Prostate gland (tissue), 2 donors: ENCODE measurements at regions not wholly inside any gene's neighbourhood (a gene's known extent, or its start where the extent isn't known, plus 50 kb on each side); places are given as distances from the start of the nearest gene placed in this dataset.

Source experiments
- DNase-seq: peaks from one replicate; pipeline ENCODE4 v3.0.0-alpha.2; 2019; ENCODE audit warnings: low spot score
- H3K27ac ChIP-seq, 2 donors: fragments of 200-600 bp; sonication (generic); 2 replicates each; pipeline ENCODE4 v1.5.1; 2017 to 2019
- H3K27me3 ChIP-seq: fragments of 200-600 bp; sonication (generic); replicated peaks from 2 replicates; pipeline ENCODE4 v1.5.1; 2019; ENCODE audit not compliant: insufficient read depth
- H3K36me3 ChIP-seq, 2 donors: fragments of 200-600 bp; sonication (generic); 1 replicate in 1 of 2; 2 replicates in 1 of 2; pipeline versions ENCODE4 v1.5.1 to v1.8.1; 2017 to 2019
- H3K4me1 ChIP-seq: fragments of 200-600 bp; sonication (generic); replicated peaks from 2 replicates; pipeline ENCODE4 v1.5.1; 2019
- H3K4me3 ChIP-seq, 2 donors: fragments of 200-600 bp; sonication (generic); 2 replicates each; pipeline ENCODE4 v1.5.1; 2017 to 2019
- H3K9me3 ChIP-seq: fragments of 200-600 bp; sonication (generic); 2 replicates; pipeline ENCODE4 v1.5.1; 2017
- POLR2A ChIP-seq: fragments of 450-650 bp; IDR thresholded peaks from one replicate; pipeline ENCODE4 v1.6.1; 2016; ENCODE audit warnings: antibody characterized with exemption, mild to moderate bottlenecking
- POLR2AphosphoS5 ChIP-seq: sonication (generic); formaldehyde crosslinking; IDR thresholded peaks from one replicate; pipeline ENCODE4 v1.6.1; 2017; ENCODE audit warnings: antibody characterized with exemption
- WGBS: methylation state at CpG from one replicate; pipeline ENCODE4 v1.1.5; 2018; 5-methylcytosine and 5-hydroxymethylcytosine counted together
- intact Hi-C: fragments of 100-400 bp; cut with DNase I; formaldehyde crosslinking; loops from one replicate; pipeline ENCODE4 v1.14.2; 2022
- TF ChIP-seq, protein P1 (sequence below), 4 experiments: fragments of 200-600 bp in 2 of 4; fragments of 450-650 bp in 2 of 4; sonication (generic) in 2 of 4; IDR thresholded peaks; 1 replicate in 3 of 4; 2 replicates in 1 of 4; pipeline ENCODE4 v1.5.1; 2016 to 2019; ENCODE audit warnings: antibody characterized with exemption in 4 of 4, mild to moderate bottlenecking in 2 of 4, moderate library complexity in 2 of 4

DNA sequence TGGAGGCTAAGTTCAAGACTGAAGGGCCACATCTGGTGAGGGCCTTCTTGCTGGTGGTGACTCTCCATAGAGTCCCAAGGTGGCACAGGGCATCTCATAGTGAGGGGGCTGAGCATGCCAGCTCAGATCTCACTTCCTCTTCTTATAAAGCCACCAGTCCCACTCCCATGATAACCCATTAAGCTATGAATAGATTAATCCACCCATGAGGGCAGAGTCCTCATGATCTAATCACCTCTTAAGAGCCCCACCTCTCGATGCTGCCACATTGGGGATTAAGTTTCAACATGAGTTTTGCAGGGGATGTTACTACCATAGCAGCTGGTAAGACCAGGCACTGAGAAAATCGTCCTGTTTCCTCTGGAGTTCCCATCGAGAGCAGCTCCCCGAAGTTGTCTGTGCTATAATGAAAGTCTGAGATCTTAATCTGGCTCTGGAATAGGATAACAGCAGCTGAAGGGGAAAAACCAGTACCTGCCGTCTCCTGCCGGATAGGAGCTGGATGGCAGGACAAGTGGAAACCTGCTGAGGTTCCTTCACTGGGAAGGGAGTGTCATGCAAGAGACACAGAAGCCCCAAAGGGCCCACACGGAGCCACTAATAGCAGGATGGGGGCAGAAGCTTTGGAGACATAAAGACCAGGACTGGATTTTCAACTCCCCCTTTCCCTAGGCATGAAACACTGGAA lies 79.5 kb upstream of the EPHB3 start:
- Histone ChIP-seq H3K27me3 (no peaks in the 10 kb centered on the region), H3K36me3 (no peaks in the 10 kb centered on the region), H3K4me1 (no peaks in the 10 kb centered on the region), H3K4me3 (no peak overlapping the region), H3K9me3 (no peaks in the 10 kb centered on the region), H3K27ac (no peak overlapping the region)
- TF ChIP-seq, protein P1, sequence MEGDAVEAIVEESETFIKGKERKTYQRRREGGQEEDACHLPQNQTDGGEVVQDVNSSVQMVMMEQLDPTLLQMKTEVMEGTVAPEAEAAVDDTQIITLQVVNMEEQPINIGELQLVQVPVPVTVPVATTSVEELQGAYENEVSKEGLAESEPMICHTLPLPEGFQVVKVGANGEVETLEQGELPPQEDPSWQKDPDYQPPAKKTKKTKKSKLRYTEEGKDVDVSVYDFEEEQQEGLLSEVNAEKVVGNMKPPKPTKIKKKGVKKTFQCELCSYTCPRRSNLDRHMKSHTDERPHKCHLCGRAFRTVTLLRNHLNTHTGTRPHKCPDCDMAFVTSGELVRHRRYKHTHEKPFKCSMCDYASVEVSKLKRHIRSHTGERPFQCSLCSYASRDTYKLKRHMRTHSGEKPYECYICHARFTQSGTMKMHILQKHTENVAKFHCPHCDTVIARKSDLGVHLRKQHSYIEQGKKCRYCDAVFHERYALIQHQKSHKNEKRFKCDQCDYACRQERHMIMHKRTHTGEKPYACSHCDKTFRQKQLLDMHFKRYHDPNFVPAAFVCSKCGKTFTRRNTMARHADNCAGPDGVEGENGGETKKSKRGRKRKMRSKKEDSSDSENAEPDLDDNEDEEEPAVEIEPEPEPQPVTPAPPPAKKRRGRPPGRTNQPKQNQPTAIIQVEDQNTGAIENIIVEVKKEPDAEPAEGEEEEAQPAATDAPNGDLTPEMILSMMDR (IDR thresholded peaks at IDR 0.05): no peak
- no peak for TF ChIP-seq POLR2A
- no peak for TF ChIP-seq POLR2AphosphoS5
- intact Hi-C loops: no loop called here
- peak; percentile 21 for DNase-seq
- WGBS: 20% methylated on average over 7 of the region's 7 CpGs

DNA sequence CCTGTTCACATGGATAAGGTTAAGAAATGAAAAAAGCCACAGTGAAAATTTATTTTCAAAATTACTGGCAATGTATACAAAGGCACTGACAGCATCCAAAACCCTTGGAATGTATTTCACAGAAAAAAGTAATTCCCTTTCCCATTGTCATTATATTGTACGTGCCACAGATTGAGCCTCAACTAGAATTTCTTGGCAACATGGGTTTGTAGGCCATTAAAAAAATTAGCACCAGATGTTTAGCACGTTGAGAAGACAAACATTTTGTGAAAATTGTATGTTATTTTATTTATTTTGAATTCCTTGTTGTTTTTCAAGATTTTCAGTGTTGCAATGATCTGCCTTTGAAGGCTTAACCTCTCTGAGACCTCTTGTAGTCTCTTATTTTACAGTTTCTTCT lies 76.3 kb upstream of the EPHB3 start:
- no peak overlapping the region for H3K4me3 ChIP-seq
- WGBS: 38% methylated on average over 2 of the region's 2 CpGs
- H3K9me3 ChIP-seq: no peaks in the 10 kb centered on the region
- H3K27ac ChIP-seq: no peak overlapping the region
- TF ChIP-seq POLR2A: no peak
- DNase-seq: no peak
- H3K36me3 ChIP-seq: no peaks in the 10 kb centered on the region
- no peaks in the 10 kb centered on the region for H3K27me3 ChIP-seq
- intact Hi-C loops: no loop called here
- no peaks in the 10 kb centered on the region for H3K4me1 ChIP-seq

DNA sequence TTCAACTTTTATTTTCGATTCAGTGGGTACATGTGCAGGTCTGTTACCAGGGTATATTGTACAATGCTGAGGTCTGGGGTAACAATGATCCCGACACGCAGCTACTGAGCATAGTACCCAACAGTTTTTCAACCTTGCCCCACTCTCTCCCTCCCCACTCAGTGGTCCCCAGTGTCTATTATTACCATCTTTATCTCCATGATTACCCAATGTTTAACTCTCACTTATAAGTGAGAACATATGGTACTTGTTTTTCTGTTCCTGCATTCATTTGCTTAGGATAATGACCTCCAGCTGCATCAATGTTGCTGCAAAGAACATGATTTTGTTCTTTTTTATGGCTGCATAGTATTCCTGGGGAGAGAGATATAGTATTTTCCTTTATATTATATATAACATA lies 75.7 kb upstream of the EPHB3 start:
- intact Hi-C loops: no loop called here
- WGBS: 94% methylated on average over 3 of the region's 3 CpGs

DNA sequence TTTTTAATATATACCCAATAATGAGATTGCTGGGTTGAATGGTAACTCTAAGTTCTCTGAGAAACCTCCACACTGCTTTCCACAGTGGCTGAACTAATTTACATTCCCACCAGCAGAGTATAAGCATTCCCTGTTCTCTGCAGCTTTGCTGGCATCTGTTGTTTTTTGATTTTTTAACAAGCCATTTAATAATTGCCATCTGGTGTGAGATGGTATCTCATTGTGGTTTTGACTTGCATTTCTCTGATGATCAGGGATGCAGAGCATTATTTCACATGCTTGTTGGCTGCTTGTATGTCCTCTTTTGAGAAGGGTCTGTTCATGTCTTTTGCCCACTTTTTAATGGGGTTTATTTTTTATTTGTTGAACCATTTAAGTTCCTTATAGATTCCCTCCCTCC lies 75.0 kb upstream of the EPHB3 start:
- Histone ChIP-seq H3K27me3 (no peaks in the 10 kb centered on the region), H3K36me3 (no peaks in the 10 kb centered on the region), H3K27ac (no peak overlapping the region), H3K4me1 (no peaks in the 10 kb centered on the region), H3K4me3 (no peak overlapping the region), H3K9me3 (no peaks in the 10 kb centered on the region)
- DNase-seq: no peak
- TF ChIP-seq, protein P1 (IDR thresholded peaks at IDR 0.05): no peak
- no peak for TF ChIP-seq POLR2A
- TF ChIP-seq POLR2AphosphoS5: no peak
- intact Hi-C loops: no loop called here

More for the DNA sequence above, 75.7 kb upstream of the EPHB3 start:
- no peaks in the 10 kb centered on the region for H3K36me3 ChIP-seq
- H3K27ac ChIP-seq: no peak overlapping the region
- TF ChIP-seq POLR2AphosphoS5 (no peak), POLR2A (no peak)
- TF ChIP-seq, protein P1 (IDR thresholded peaks at IDR 0.05): no peak
- H3K4me1 ChIP-seq: no peaks in the 10 kb centered on the region
- H3K4me3 ChIP-seq: no peak overlapping the region
- no peaks in the 10 kb centered on the region for H3K9me3 ChIP-seq
- no peaks in the 10 kb centered on the region for H3K27me3 ChIP-seq
- no peak for DNase-seq

DNA sequence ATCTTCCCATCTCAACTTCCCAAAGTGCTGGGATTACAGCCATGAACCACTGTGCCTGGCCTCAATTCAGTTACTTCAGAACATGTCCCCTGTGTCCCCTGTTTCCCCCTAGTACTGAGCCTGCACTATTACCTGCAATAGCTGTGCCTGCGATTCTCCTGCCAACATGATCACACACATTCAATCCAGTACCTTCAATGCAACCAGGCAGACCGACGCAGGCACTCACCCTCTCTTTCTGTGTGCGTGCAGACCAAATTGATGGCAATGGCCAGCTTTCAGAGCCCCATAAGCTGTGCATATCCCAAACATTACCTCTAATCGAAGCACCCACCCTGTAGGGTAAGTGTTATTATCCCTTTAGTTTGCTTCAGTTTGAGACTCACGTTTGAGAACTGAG lies 73.0 kb upstream of the EPHB3 start:
- 84% methylated on average over 6 of the region's 6 CpGs for WGBS
- Histone ChIP-seq H3K27me3 (no peaks in the 10 kb centered on the region), H3K4me1 (no peaks in the 10 kb centered on the region), H3K4me3 (no peak overlapping the region), H3K9me3 (no peaks in the 10 kb centered on the region), H3K27ac (no peak overlapping the region), H3K36me3 (no peaks in the 10 kb centered on the region)
- no peak for DNase-seq
- TF ChIP-seq, protein P1 (IDR thresholded peaks at IDR 0.05): no peak
- no peak for TF ChIP-seq POLR2A
- no peak for TF ChIP-seq POLR2AphosphoS5
- intact Hi-C loops: no loop called here
